Skeletal muscle tissue (tissue), 3 donors: ENCODE measurements at regions not wholly inside any gene's neighbourhood (a gene's known extent, or its start where the extent isn't known, plus 50 kb on each side); places are given as distances from the start of the nearest gene placed in this dataset.
"Not testable (repeated sequence)": the region's sequence is repeated elsewhere in the genome, so short reads cannot be mapped to it uniquely, and the experiment has no call there.

Experiments used
- H3K27ac ChIP-seq: one replicate; pipeline ENCODE4 v1.7.0; 2013; ENCODE audit warnings: mild to moderate bottlenecking, low read depth, low read length, inconsistent platforms
- H3K27me3 ChIP-seq, 3 donors: one replicate each; pipeline ENCODE4 v1.7.0; 2013; ENCODE audit warnings: low read length in 3 of 3; ENCODE audit not compliant: control insufficient read depth in 3 of 3, insufficient read depth in 3 of 3
- H3K36me3 ChIP-seq, 3 donors: one replicate each; pipeline ENCODE4 v1.7.0; 2013; ENCODE audit warnings: low read length in 3 of 3; ENCODE audit not compliant: control insufficient read depth in 3 of 3, insufficient read depth in 3 of 3
- H3K4me1 ChIP-seq, 3 donors: one replicate each; pipeline ENCODE4 v1.7.0; 2013; ENCODE audit warnings: low read length in 3 of 3, mild to moderate bottlenecking in 3 of 3; ENCODE audit not compliant: control insufficient read depth in 3 of 3, insufficient read depth in 3 of 3
- H3K4me3 ChIP-seq, 3 donors: one replicate each; pipeline ENCODE4 v1.7.0; 2013; ENCODE audit warnings: low read length in 3 of 3
- H3K9ac ChIP-seq, 3 donors: one replicate each; pipeline ENCODE4 v1.7.0; 2013; ENCODE audit warnings: low read length in 3 of 3, mild to moderate bottlenecking in 3 of 3, moderate library complexity in 2 of 3, low read depth in 1 of 3
- H3K9me3 ChIP-seq, 3 donors: one replicate each; pipeline ENCODE4 v1.7.0; 2013; ENCODE audit warnings: low read length in 3 of 3; ENCODE audit not compliant: control insufficient read depth in 3 of 3
- donor health status: Osteomylitis.

DNA sequence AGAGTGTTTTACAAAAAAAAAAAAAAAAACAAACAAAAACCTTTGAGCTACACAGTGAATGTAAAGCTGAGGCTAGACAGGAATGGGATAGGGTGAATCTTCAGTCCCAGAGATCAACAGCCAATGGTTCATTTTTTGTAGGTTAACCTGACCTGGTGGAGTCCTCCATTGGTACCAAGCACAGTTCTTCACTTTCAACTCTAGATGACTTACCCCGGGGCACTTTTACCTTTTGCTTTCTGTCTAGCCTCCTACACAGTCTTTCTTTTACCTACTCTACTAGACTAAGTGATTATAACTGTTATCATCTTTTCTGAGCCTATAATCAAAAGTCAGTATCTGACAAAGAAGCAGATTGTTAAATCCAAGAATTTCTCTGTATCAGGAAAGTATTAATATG is 50.9 kb downstream of the ANXA2R start:
- Histone ChIP-seq H3K27me3 (peaks cover 19 to 43% (median 42%) of the 10 kb centered on the region in 3 donors), H3K4me1 (peaks cover 10 to 21% (median 12%) of the 10 kb centered on the region in 3 donors), H3K36me3 (no peaks in the 10 kb centered on the region), H3K4me3 (no peak overlapping the region), H3K27ac (no peak overlapping the region), H3K9me3 (no peaks in the 10 kb centered on the region), H3K9ac (no peak overlapping the region)

DNA sequence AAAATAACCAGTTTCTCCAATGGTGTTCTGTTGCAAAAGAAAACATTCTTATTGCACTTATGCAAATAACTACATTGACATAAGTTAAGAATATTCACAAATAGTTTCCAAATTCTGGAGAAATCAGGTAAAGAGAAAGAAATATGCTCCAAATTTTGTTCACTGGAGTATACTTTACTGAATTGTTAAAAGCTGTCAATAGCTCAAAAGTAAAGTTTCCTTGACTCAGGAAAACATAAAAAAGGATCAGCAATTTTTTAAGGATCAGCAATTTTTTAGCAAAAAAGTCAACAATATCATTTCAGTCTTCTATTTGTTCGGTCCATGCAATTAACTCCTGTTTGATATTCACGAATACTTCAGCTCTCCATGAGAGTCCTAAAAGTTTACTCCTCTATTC is 51.6 kb downstream of the ANXA2R start:
- Histone ChIP-seq H3K4me1 (peaks cover 10 to 21% (median 12%) of the 10 kb centered on the region in 3 donors), H3K4me3 (no peak overlapping the region), H3K27me3 (peaks cover 14 to 37% (median 37%) of the 10 kb centered on the region in 3 donors)

DNA sequence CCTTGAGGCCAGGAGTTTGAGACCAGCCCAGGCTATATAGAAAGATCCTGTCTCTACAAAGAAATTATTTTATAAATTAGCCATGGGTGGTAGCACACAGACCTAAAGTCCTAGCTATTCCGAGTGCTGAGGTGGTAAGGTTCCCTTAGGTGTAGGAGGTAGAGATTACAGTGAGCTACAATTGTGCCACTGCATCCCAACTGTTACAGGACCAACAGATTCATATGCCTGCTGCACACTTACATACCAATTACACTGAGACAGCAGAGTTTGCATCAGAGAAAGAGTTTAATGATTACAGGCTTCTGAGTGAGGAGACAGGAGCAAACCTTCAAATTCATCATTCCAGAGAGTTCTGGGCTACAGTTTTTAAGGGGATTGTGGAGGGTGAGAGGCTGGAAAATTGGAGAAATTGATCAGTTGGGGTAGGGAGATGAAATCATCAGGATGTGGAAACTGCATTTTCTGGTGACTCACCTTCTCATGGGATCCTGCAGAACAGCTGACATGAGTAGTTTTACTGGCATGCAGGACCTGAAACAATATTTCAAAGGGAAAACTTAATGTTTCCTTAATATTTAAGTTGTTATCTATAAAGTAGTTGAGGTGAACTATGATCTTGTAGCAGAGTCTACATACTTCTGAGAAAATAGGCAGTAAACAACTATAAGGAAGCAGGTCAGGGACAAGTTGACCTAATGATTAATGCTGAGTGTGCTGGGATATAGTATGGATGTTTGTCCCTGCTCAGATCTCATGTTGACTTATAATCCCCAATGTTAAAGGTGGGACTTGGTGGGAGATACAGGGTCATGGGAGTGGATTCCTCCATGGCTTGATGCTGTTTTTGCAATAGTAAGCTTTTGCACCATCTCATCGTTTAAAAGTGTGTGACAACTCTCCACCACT is 54.7 kb downstream of the ANXA2R start:
- no peak overlapping the region for H3K4me3 ChIP-seq
- no peak overlapping the region for H3K27ac ChIP-seq
- peaks cover 0 to 8% (median 7%) of the 10 kb centered on the region in 3 donors for H3K27me3 ChIP-seq
- H3K36me3 ChIP-seq: no peaks in the 10 kb centered on the region
- no peak overlapping the region for H3K9ac ChIP-seq
- H3K9me3 ChIP-seq: no peaks in the 10 kb centered on the region
- no peaks in the 10 kb centered on the region for H3K4me1 ChIP-seq

More for the DNA sequence above, 51.6 kb downstream of the ANXA2R start:
- Histone ChIP-seq H3K9me3 (no peaks in the 10 kb centered on the region), H3K27ac (no peak overlapping the region), H3K9ac (no peak overlapping the region), H3K36me3 (no peaks in the 10 kb centered on the region)

DNA sequence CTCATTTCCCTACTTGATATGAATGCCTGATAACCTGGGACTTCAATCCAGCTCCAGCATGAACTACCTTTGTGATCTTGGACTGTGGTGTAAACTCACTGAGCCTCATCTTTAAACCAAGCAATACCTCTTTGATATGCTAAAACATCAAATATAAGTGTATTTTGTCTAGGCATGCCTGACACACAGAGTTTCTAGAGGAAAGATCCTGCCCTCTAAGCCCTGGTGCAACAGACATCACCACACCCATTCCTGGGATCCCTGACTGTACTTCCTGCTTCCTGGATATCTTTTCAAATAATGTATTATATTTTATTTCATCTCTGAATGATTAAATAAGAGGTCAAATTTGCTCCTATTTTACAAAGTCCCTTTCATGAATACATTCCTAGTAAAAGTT is 55.8 kb downstream of the ANXA2R start:
- no peaks in the 10 kb centered on the region for H3K9me3 ChIP-seq
- no peak overlapping the region for H3K9ac ChIP-seq
- no peak overlapping the region for H3K27ac ChIP-seq
- no peaks in the 10 kb centered on the region for H3K36me3 ChIP-seq
- no peaks in the 10 kb centered on the region for H3K4me1 ChIP-seq
- H3K4me3 ChIP-seq: no peak overlapping the region
- H3K27me3 ChIP-seq: peaks cover 0 to 7% (median 0%) of the 10 kb centered on the region in 3 donors

DNA sequence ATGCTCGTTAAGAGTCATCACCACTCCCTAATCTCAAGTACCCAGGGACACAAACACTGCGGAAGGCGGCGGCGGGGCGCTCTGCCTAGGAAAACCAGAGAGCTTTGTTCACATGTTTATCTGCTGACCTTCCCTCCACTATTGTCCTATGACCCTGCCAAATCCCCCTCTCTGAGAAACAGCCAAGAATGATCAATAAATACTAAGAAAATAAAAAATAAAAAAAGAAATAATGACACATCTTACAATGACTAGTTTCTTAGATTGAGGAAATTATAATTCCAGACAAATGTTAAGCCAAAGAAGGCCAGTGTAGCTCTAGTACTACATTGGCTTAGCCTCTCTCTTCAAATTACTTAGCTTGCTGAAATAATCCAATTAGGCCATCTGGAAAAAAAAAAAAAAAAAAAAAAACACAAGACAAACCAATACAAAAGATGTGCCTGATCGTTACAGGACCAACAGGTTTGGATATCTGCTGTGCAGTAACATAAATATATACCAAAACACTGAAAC is 58.0 kb downstream of the ANXA2R start:
- H3K27ac ChIP-seq: no peak overlapping the region

DNA sequence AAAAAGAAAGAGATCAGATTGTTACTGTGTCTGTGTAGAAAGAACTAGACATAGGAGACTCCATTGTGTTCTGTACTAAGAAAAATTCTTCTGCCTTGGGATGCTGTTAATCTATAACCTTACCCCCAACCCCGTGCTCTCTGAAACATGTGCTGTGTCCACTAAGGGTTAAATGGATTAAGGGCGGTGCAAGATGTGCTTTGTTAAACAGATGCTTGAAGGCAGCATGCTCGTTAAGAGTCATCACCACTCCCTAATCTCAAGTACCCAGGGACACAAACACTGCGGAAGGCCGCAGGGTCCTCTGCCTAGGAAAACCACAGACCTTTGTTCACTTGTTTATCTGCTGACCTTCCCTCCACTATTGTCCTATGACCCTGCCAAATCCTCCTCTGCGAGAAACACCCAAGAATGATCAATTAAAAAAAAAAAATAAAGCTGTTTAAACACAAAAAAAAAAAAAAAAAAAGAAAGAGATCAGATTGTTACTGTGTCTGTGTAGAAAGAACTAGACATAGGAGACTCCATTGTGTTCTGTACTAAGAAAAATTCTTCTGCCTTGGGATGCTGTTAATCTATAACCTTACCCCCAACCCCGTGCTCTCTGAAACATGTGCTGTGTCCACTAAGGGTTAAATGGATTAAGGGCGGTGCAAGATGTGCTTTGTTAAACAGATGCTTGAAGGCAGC is 58.6 kb downstream of the ANXA2R start:
- H3K27me3 ChIP-seq, H3K4me1 ChIP-seq, H3K27ac ChIP-seq, H3K4me3 ChIP-seq, H3K36me3 ChIP-seq, H3K9ac ChIP-seq, H3K9me3 ChIP-seq: not testable (repeated sequence)

More for the DNA sequence above, 58.0 kb downstream of the ANXA2R start:
- H3K9me3 ChIP-seq: no peaks in the 10 kb centered on the region
- peaks cover 0 to 2% (median 0%) of the 10 kb centered on the region in 3 donors for H3K27me3 ChIP-seq
- no peak overlapping the region for H3K9ac ChIP-seq
- no peaks in the 10 kb centered on the region for H3K4me1 ChIP-seq
- no peak overlapping the region for H3K4me3 ChIP-seq
- no peaks in the 10 kb centered on the region for H3K36me3 ChIP-seq

DNA sequence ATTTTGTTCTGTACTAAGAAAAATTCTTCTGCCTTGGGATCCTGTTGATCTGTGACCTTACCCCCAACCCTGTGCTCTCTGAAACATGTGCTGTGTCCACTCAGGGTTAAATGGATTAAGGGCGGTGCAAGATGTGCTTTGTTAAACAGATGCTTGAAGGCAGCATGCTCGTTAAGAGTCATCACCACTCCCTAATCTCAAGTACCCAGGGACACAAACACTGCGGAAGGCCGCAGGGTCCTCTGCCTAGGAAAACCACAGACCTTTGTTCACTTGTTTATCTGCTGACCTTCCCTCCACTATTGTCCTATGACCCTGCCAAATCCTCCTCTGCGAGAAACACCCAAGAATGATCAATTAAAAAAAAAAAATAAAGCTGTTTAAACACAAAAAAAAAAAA is 59.1 kb downstream of the ANXA2R start:
- not testable (repeated sequence) for H3K4me3 ChIP-seq, H3K27me3 ChIP-seq, H3K4me1 ChIP-seq, H3K36me3 ChIP-seq, H3K9ac ChIP-seq, H3K9me3 ChIP-seq, H3K27ac ChIP-seq

DNA sequence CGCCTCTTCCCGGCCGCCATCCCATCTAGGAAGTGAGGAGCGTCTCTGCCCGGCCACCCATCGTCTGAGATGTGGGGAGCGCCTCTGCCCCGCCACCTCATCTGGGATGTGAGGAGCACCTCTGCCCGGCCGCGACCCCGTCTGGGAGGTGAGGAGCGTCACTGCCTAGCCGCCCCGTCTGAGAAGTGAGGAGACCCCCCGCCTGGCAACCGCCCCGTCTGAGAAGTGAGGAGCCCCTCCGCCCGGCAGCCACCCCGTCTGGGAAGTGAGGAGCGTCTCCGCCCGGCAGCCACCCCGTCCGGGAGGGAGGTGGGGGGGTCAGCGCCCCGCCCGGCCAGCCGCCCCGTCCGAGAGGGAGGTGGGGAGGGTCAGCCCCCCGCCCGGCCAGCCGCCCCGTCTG is 59.7 kb downstream of the ANXA2R start:
- not testable (repeated sequence) for H3K27ac ChIP-seq, H3K9ac ChIP-seq, H3K36me3 ChIP-seq, H3K4me1 ChIP-seq, H3K9me3 ChIP-seq, H3K4me3 ChIP-seq, H3K27me3 ChIP-seq

DNA sequence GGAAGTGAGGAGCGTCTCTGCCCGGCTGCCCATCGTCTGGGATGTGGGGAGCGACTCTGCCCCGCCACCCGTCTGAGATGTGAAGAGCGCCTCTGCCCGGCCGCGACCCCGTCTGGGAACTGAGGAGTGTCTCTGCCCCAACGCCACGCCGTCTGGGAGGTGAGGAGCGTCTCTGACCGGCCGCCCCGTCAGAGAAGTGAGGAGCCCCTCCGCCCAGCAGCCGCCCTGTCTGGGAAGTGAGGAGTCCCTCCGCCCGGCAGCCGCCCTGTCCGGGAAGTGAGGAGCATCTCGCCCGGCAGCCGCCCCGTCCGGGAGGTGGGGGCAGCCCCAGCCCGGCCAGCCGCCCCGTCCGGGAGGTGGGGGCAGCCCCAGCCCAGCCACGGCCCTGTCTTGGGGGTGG is 60.9 kb downstream of the ANXA2R start:
- not testable (repeated sequence) for H3K9ac ChIP-seq, H3K9me3 ChIP-seq, H3K4me1 ChIP-seq, H3K36me3 ChIP-seq, H3K4me3 ChIP-seq, H3K27me3 ChIP-seq, H3K27ac ChIP-seq

DNA sequence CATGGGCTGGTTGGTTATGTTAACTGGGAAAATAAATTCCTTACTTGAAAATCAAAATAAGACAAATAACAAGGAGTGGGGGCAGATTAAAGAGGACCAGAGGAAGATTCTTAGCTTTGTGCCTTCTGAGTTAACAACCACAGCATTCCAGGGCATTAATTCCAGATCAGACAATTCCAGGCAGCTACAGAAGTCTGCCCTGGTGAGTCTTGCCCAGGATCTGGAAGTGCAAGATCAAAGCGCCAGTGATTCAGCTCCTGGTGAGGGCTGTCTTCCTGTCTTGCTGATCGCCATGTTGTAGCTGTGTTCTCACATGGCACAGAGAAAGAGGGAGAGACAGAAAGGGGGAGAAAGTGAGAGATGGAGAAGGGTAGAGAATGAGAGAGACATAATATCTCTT is 65.6 kb downstream of the ANXA2R start:
- H3K27ac ChIP-seq: no peak overlapping the region
- H3K36me3 ChIP-seq: no peaks in the 10 kb centered on the region
- no peaks in the 10 kb centered on the region for H3K4me1 ChIP-seq
- peaks cover 0 to 4% (median 4%) of the 10 kb centered on the region in 3 donors for H3K27me3 ChIP-seq
- no peak overlapping the region for H3K4me3 ChIP-seq
- no peaks in the 10 kb centered on the region for H3K9me3 ChIP-seq
- no peak overlapping the region for H3K9ac ChIP-seq
